Muscle of back (tissue), 3 donors: ENCODE measurements at regions not wholly inside any gene's neighbourhood (a gene's known extent, or its start where the extent isn't known, plus 50 kb on each side); places are given as distances from the start of the nearest gene placed in this dataset.
"Not testable (repeated sequence)": the region's sequence is repeated elsewhere in the genome, so short reads cannot be mapped to it uniquely, and the experiment has no call there.

Experiments used
- DNase-seq, 3 donors: peaks; one replicate each; pipeline versions ENCODE4 v3.0.0 to v3.0.0-alpha.2; 2013

DNA sequence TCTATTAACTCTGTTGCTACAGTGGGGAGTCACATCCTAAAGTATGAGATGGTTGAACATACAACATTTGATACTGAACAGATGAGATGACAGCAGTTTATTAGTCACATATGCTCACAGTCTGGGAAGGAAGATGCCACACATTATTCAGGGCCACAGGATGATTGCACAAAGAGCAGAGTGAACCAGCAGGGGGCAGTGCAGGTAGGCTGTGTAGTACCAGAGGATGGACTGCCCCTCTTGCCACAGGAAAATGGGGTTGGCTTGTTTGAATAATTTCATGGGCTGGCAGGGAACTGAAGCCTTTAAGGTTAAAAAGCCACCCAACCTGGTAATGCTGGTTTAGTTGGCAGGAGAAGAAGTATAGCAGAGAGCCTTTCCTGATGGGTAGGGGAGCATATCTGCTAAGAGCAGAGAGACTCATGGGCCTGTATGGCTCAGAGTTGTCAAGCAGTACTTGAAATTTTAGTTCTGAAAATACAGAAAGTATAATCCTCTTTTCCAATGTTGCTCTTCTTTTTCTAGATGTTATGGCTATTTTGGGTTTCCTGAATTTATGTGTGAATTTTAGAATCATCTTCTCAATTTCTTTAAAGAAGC, 180.4 kb upstream of the B3GAT1 start:
- no peak for DNase-seq

GRCh38 chr11:134591338-134591737, 179.3 kb upstream of the B3GAT1 start:
- no peak for DNase-seq

DNA sequence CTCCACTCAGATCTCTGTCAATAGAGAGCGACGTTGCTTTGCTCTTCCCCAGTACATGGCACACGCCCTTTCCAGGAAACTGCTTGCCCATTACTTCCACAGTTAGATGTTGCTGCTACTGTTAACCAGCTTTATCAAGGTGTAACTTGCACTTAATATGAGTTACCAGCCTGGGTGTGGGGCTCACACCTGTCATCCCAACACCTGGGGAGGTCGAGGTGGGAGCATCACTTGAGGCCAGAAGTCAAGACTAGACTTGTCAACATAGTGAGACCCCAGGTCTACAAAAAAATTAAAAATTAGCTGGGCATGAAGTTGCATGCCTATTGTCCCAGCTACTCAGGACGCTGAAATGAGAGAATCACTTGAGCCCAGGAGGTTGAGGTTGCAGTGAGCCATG, 177.1 kb upstream of the B3GAT1 start:
- DNase-seq = no peak

DNA sequence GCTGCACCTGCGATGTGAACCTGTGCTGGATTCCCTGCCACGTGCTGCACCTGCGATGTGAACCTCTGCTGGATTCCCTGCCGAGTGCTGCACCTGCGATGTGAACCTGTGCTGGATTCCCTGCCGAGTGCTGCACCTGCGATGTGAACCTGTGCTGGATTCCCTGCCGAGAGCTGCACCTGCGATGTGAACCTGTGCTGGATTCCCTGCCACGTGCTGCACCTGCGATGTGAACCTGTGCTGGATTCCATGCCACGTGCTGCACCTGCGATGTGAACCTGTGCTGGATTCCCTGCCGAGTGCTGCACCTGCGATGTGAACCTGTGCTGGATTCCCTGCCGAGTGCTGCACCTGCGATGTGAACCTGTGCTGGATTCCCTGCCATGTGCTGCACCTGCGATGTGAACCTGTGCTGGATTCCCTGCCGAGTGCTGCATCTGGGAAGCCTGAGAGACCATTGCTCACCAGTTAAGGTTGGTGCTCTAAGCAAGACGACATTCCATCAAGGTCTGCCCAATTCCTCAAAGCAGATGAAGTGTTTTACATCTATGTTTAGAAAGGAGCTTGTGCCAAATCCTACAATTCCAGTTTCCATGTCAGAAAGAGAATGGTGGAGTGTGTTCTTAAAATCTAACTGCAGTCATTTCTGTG, 176.5 kb upstream of the B3GAT1 start:
- not testable (repeated sequence) for DNase-seq

- no peak for DNase-seq
Measured at GRCh38 chr11:134587345-134587744, 175.3 kb upstream of the B3GAT1 start.

DNA sequence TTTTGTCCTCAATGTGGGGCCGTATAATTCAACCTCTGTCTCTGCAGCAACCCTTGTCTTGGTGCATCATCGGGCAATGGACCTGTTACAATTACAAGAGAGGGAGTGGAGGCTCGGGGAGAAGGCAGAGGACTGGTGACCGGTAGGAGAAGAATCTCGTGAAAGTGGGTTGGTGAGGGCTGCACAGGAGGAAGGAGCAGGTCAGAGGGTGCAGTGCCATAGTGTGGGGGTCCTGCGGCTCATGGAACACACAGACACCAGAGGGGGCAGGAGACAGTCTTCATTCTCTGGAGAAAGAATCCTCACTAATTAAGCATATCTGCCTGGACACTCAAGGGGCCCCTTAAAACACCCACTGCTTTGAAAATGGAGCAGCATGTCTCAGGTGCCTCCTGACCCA, 174.7 kb upstream of the B3GAT1 start:
- DNase-seq = no peak

GRCh38 chr11:134585666-134586610, 173.9 kb upstream of the B3GAT1 start:
- DNase-seq = no peak

GRCh38 chr11:134584706-134585445, 172.8 kb upstream of the B3GAT1 start:
- DNase-seq = peak in 1 of 3 donors; percentile 16

DNA sequence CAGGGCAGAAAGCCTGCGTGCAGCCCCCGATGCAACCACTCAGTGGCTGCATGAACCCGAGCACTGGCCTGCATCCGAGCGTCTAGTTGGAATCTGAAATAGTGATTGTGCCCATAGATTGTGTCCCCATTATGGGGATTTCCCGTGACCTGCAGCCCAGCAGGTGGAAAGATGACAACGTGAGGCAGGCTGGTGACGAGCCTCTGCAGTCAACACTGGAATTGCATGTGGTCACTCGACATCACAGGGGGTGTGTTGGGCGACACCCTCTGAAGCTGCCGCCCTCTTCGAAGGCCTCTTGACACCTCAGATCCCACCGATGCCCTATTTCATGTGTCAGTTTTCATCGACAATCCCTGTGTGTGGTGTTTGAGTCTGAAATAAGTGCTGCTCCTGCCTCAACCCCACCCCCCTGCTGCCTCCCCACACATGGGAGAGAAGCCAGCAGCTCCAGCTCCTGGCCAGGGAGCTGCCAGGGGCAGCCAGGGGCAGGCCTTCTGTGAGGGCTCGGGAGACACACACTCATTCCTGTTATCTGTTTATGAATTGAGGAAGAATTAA, 172.0 kb upstream of the B3GAT1 start:
- no peak for DNase-seq

- no peak for DNase-seq
Measured at GRCh38 chr11:134583397-134583990, 171.5 kb upstream of the B3GAT1 start.

GRCh38 chr11:134582770-134583095, 170.7 kb upstream of the B3GAT1 start:
- DNase-seq = no peak

- DNase-seq = no peak
Measured at GRCh38 chr11:134581966-134582769, 170.1 kb upstream of the B3GAT1 start.

DNA sequence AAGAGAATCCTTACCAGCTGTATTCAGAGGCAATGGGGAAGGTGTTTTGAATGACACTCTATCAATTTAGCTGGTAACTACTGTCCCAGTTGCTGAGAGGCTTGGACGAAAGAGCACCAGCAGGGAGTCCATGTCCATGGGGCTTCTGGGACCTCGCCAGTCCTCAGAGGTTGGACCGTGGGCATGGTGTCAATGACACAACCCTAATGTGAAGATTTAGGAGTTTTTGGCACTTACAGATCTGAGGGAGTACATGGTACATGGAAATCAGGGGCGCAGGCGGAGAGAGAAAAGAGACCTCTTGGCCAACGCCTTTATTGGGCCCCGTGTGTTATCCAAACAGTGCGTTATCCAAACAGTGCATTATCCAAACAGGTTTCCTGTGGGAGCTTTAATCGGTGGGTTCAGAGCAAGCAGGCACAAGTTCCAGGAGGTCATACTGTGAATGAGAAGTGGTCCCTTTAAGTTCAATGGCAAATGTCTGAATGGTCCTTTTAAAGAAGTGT, 169.1 kb upstream of the B3GAT1 start:
- DNase-seq = no peak

DNA sequence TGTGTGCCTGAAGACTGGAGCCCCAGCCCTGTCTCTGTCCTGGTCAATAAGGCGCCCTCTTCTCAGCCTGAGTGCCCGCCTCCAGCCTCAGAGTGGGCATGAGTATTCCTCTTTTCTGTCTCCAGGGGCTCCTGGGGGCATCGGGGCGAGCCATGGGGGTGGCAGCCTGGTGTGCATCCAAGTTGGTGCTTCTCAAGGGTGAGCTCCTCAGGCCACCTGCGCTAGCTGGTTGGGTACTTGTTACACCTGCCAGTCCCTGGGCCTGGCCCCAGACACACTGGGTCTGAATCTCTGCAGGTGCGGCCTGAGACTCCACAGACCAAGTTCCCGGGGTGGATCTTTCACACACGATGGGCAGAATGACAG, 168.6 kb upstream of the B3GAT1 start:
- DNase-seq = no peak

- DNase-seq = no peak
Measured at GRCh38 chr11:134579724-134580609, 167.9 kb upstream of the B3GAT1 start.

- DNase-seq = no peak
Measured at GRCh38 chr11:134578807-134579723, 167.0 kb upstream of the B3GAT1 start.

GRCh38 chr11:134577751-134578395, 165.8 kb upstream of the B3GAT1 start:
- DNase-seq = no peak

- no peak for DNase-seq
Measured at GRCh38 chr11:134576721-134577171, 164.7 kb upstream of the B3GAT1 start.
